Midbrain (tissue), 1 donor: ENCODE measurements at regions not wholly inside any gene's neighbourhood (a gene's known extent, or its start where the extent isn't known, plus 50 kb on each side); places are given as distances from the start of the nearest gene placed in this dataset.
"Not testable (repeated sequence)": the region's sequence is repeated elsewhere in the genome, so short reads cannot be mapped to it uniquely, and the experiment has no call there.

Experiments used
- DNase-seq: peaks from one replicate; lab custom pipeline; 2025; lab: John Stamatoyannopoulos, UW

GRCh38 chr10:4230036-4230435 lies 445.0 kb upstream of the KLF6 start:
- DNase-seq, result no peak

GRCh38 chr10:4229106-4229505 lies 444.1 kb upstream of the KLF6 start:
- no peak for DNase-seq

- no peak for DNase-seq
Observed at GRCh38 chr10:4227586-4227985, 442.6 kb upstream of the KLF6 start.

- no peak for DNase-seq
Observed at GRCh38 chr10:4226941-4227540, 442.0 kb upstream of the KLF6 start.

GRCh38 chr10:4224178-4224577 lies 439.2 kb upstream of the KLF6 start:
- DNase-seq, result no peak

GRCh38 chr10:4221310-4221709 lies 436.3 kb upstream of the KLF6 start:
- DNase-seq, result not testable (repeated sequence)

- DNase-seq, result no peak
Observed at GRCh38 chr10:4219901-4220300, 434.9 kb upstream of the KLF6 start.

- no peak for DNase-seq
Observed at GRCh38 chr10:4217653-4218052, 432.6 kb upstream of the KLF6 start.

GRCh38 chr10:4217187-4217586 lies 432.2 kb upstream of the KLF6 start:
- no peak for DNase-seq

- DNase-seq, result no peak
Observed at GRCh38 chr10:4216726-4217125, 431.7 kb upstream of the KLF6 start.

- no peak for DNase-seq
Observed at GRCh38 chr10:4215963-4216575, 431.1 kb upstream of the KLF6 start.

GRCh38 chr10:4215485-4215884 lies 430.5 kb upstream of the KLF6 start:
- DNase-seq, result no peak

GRCh38 chr10:4214908-4215307 lies 429.9 kb upstream of the KLF6 start:
- DNase-seq, result no peak

- DNase-seq, result no peak
Observed at GRCh38 chr10:4213441-4213840, 428.4 kb upstream of the KLF6 start.

GRCh38 chr10:4212111-4212630 lies 427.2 kb upstream of the KLF6 start:
- no peak for DNase-seq

GRCh38 chr10:4208499-4208898 lies 423.5 kb upstream of the KLF6 start:
- DNase-seq, result no peak

GRCh38 chr10:4205113-4205512 lies 420.1 kb upstream of the KLF6 start:
- DNase-seq, result no peak

GRCh38 chr10:4202938-4203337 lies 417.9 kb upstream of the KLF6 start:
- no peak for DNase-seq

GRCh38 chr10:4201866-4202825 lies 417.1 kb upstream of the KLF6 start:
- no peak for DNase-seq

GRCh38 chr10:4199196-4199595 lies 414.2 kb upstream of the KLF6 start:
- DNase-seq, result no peak

GRCh38 chr10:4198216-4198615 lies 413.2 kb upstream of the KLF6 start:
- DNase-seq, result no peak

- DNase-seq, result no peak
Observed at GRCh38 chr10:4197676-4198075, 412.7 kb upstream of the KLF6 start.
